ENCODE measurements at regions not wholly inside any gene's neighbourhood (a gene's known extent, or its start where the extent isn't known, plus 50 kb on each side); places are given as distances from the start of the nearest gene placed in this dataset.
A peak's percentile ranks its signal among the peaks of the same experiment; 100 is the strongest.

- no peaks in the 10 kb centered on the region for H4K20me1 ChIP-seq (ENCODE audit: control insufficient read depth, insufficient read depth)
- POLR2A ChIA-PET, result interaction anchor here (0.8 to 2.0 kb wide), 3 partner anchors 23 to 109 kb away, joined by 3 to 6 read pairs (median 4); no protein-coding TSS in a partner anchor
- H3K4me3 ChIP-seq, result no peak overlapping the region
- H3K79me2 ChIP-seq (ENCODE audit: control insufficient read depth, insufficient read depth, low read length), result no peaks in the 10 kb centered on the region
- no peak overlapping the region for H3K9ac ChIP-seq (ENCODE audit: control insufficient read depth, insufficient read depth, low read length)
- no peaks in the 10 kb centered on the region for H3K27me3 ChIP-seq (replicated peaks in 1 of 2; ENCODE audit: control insufficient read depth in 2 of 2, insufficient read depth in 2 of 2, low read length in 1 of 2)
- WGBS (ENCODE audit: insufficient coverage, insufficient replicate concordance, low lambda C conversion rate, missing lambda C conversion rate), result 0% methylated on average over 1 of the region's 1 CpG
- BruUV-seq (replicated peaks), result no TSS peak
- no peak overlapping the region for H2AFZ ChIP-seq (ENCODE audit: control insufficient read depth, low read depth, low read length)
- no peaks in the 10 kb centered on the region for H3K36me3 ChIP-seq (ENCODE audit: control insufficient read depth in 2 of 2, insufficient read depth in 2 of 2, low read length in 1 of 2)
- TF ChIP-seq ZNF687 (IDR thresholded peaks at IDR 0.05) (0 out of 2 replicates have a peak, but pooled peaks have one; percentile 5), ETV6 (conservative IDR thresholded peaks at IDR 0.05 in 1 of 2, IDR thresholded peaks at IDR 0.05 in 1 of 2; ENCODE audit: borderline replicate concordance in 1 of 2, low read depth in 1 of 2) (no peak)
- RAD21 ChIA-PET (ENCODE audit: unreplicated experiment), result interaction anchor here (0.7 to 5.8 kb wide), 22 partner anchors 9 to 156 kb away, joined by 3 to 30 read pairs (median 5); no protein-coding TSS in a partner anchor
- H3K27ac ChIP-seq (ENCODE audit: control insufficient read depth, insufficient read depth), result no peak overlapping the region
- intact Hi-C loops (cut with micrococcal nuclease; ENCODE audit: unreplicated experiment), result loop anchor here (5.0 kb wide), 1 partner anchor 73 kb away; no protein-coding TSS in a partner anchor
- in situ Hi-C loops (cut with MboI), result no loop called here
- FAIRE-seq (no peak), ATAC-seq (no peak), DNase-seq (ENCODE audit: low read depth, low spot score) (no peak)
- no peaks in the 10 kb centered on the region for H3K9me3 ChIP-seq (replicated peaks; ENCODE audit: control insufficient read depth, insufficient read depth, low read length)
- CTCF ChIA-PET, result interaction anchor here (0.8 to 1.9 kb wide), 12 partner anchors 10 to 117 kb away, joined by 3 to 8 read pairs (median 3); no protein-coding TSS in a partner anchor
- no peaks in the 10 kb centered on the region for H3K4me1 ChIP-seq (ENCODE audit: control insufficient read depth, insufficient read depth, low read length)
- no peak overlapping the region for H3K4me2 ChIP-seq (ENCODE audit: control insufficient read depth, insufficient read depth)
- SMC1A ChIA-PET (ENCODE audit: uncharacterized antibody, unreplicated experiment), result interaction anchor here (0.6 to 13.1 kb wide), 18 partner anchors 9 to 159 kb away, joined by 3 to 328 read pairs (median 4); no protein-coding TSS in a partner anchor
Measured at GRCh38 chr10:59108886-59109288, 67.6 kb upstream of the PHYHIPL start.

Measured in GM12878 (cell line).